A549 (cell line): ENCODE measurements at regions not wholly inside any gene's neighbourhood (a gene's known extent, or its start where the extent isn't known, plus 50 kb on each side); places are given as distances from the start of the nearest gene placed in this dataset.

ENCODE experiments used
- ATAC-seq, 2 experiments: fragments of 200-7000 bp in 1 of 2; fragments of >200 bp in 1 of 2; cut with Nextera tagmentation in 1 of 2; cut with Tn5 transposase in 1 of 2; 3 replicates each; pipeline versions ENCODE4 v1.8.0 to v1.9.1; 2018 to 2020; ENCODE audit warnings: mild to moderate bottlenecking in 1 of 2, moderate library complexity in 1 of 2
- CTCF ChIA-PET: fragments of 300-600 bp; sonication (Branson Sonifier 250); formaldehyde crosslinking; extraction: SDS; loops from one replicate; lab custom pipeline; 2021; ENCODE audit warnings: antibody characterized with exemption, inconsistent platforms; lab: Yijun Ruan, JAX
- POLR2A ChIA-PET: fragments of 350-600 bp; formaldehyde crosslinking; extraction: SDS; loops from one replicate; lab custom pipeline; 2021; ENCODE audit warnings: antibody characterized with exemption, inconsistent platforms; lab: Yijun Ruan, JAX
- DNase-seq, 2 experiments: peaks; one replicate each; pipeline versions ENCODE4 v3.0.0 to v3.0.0-alpha.2; 2011 to 2016; ENCODE audit warnings: low read depth in 1 of 2, low spot score in 1 of 2
- FAIRE-seq: peaks from 2 replicates; lab custom pipeline; 2011; peaks lifted over from hg19 to GRCh38; lab: Jason Lieb, UNC
- H3K27ac ChIP-seq, 2 experiments: fragments of >200 bp; sonication (Bioruptor Twin); formaldehyde crosslinking; 3 replicates each; pipeline ENCODE4 v1.5.1; 2016 to 2017
- H3K4me1 ChIP-seq: fragments of >200 bp; sonication (Bioruptor Twin); formaldehyde crosslinking; 3 replicates; pipeline ENCODE4 v1.6.1; 2016
- H3K4me2 ChIP-seq: fragments of >200 bp; sonication (Bioruptor Twin); formaldehyde crosslinking; 3 replicates; pipeline ENCODE4 v1.6.1; 2016
- H3K4me3 ChIP-seq: fragments of >200 bp; sonication (Bioruptor Twin); formaldehyde crosslinking; 3 replicates; pipeline ENCODE4 v1.5.1; 2016
- H3K9me3 ChIP-seq: fragments of >200 bp; sonication (Bioruptor Twin); formaldehyde crosslinking; 3 replicates; pipeline ENCODE4 v1.6.1; 2016
- BHLHE40 ChIP-seq: IDR thresholded peaks from 2 replicates; pipeline ENCODE4 v1.6.1; 2012; ENCODE audit warnings: low read depth, low read length, inconsistent platforms
- EHF ChIP-seq: fragments of 250-450 bp; sonication (Bioruptor Pico); IDR thresholded peaks from 2 replicates; pipeline ENCODE4 v1.5.0; 2020; ENCODE audit warnings: mild to moderate bottlenecking
- EP300 ChIP-seq, 2 experiments: fragments of >200 bp; sonication (Bioruptor Twin); formaldehyde crosslinking; IDR thresholded peaks; 2 replicates in 1 of 2; 3 replicates in 1 of 2; pipeline ENCODE4 v1.6.1; 2016 to 2017
- FOXS1 ChIP-seq: fragments of 250-450 bp; sonication (Bioruptor Pico); IDR thresholded peaks from 2 replicates; pipeline ENCODE4 v1.5.0; 2020; ENCODE audit warnings: mild to moderate bottlenecking, moderate library complexity
- HEYL ChIP-seq: fragments of 250-450 bp; sonication (Bioruptor Pico); IDR thresholded peaks from 2 replicates; pipeline ENCODE4 v1.8.0; 2021; ENCODE audit warnings: mild to moderate bottlenecking, moderate library complexity
- MAFK ChIP-seq: fragments of 450-650 bp; IDR thresholded peaks from 2 replicates; pipeline ENCODE4 v1.6.1; 2014; ENCODE audit not compliant: partially characterized antibody
- MAZ ChIP-seq: fragments of 150-350 bp; IDR thresholded peaks from 2 replicates; pipeline ENCODE4 v1.6.1; 2014; ENCODE audit warnings: antibody characterized with exemption, low read depth, low read length, borderline replicate concordance
- POLR2A ChIP-seq: IDR thresholded peaks from 2 replicates; pipeline ENCODE4 v1.6.1; 2012; ENCODE audit warnings: mild to moderate bottlenecking, low read length
- RAD21 ChIP-seq, 2 experiments: fragments of >200 bp in 1 of 2; sonication (Bioruptor Twin) in 1 of 2; formaldehyde crosslinking in 1 of 2; IDR thresholded peaks in 1 of 2; conservative IDR thresholded peaks in 1 of 2; 2 replicates in 1 of 2; 3 replicates in 1 of 2; pipeline ENCODE4 v1.6.1; 2012 to 2018; ENCODE audit warnings: inconsistent platforms in 1 of 2
- RARB ChIP-seq: fragments of 250-450 bp; sonication (Bioruptor Pico); IDR thresholded peaks from 2 replicates; pipeline ENCODE4 v1.8.0; 2021; ENCODE audit warnings: mild to moderate bottlenecking, moderate library complexity
- SMC3 ChIP-seq: fragments of >200 bp; sonication (Bioruptor Twin); formaldehyde crosslinking; IDR thresholded peaks from 3 replicates; pipeline ENCODE4 v1.6.1; 2018; ENCODE audit warnings: inconsistent platforms
- WGBS: methylation state at CpG from one replicate; pipeline ENCODE4 v1.1.6; 2017; ENCODE audit errors: missing lambda C conversion rate; 5-methylcytosine and 5-hydroxymethylcytosine counted together
- TF ChIP-seq, protein P1 (sequence below): fragments of 450-650 bp; IDR thresholded peaks from 2 replicates; pipeline ENCODE4 v1.6.1; 2014; ENCODE audit warnings: antibody characterized with exemption
- TF ChIP-seq, protein P2 (sequence below): fragments of 200-600 bp; sonication (generic); IDR thresholded peaks from 2 replicates; pipeline ENCODE4 v1.6.1; 2016; ENCODE audit warnings: antibody characterized with exemption, mild to moderate bottlenecking, moderate library complexity
- TF ChIP-seq, protein P3 (sequence below): fragments of >200 bp; sonication (Bioruptor Twin); formaldehyde crosslinking; IDR thresholded peaks from 3 replicates; pipeline ENCODE4 v1.5.1; 2016
- TF ChIP-seq, protein P4 (sequence below): fragments of 250-450 bp; sonication (Bioruptor Pico); IDR thresholded peaks from 2 replicates; pipeline ENCODE4 v1.5.0; 2021; ENCODE audit warnings: mild to moderate bottlenecking, moderate library complexity, borderline replicate concordance

DNA sequence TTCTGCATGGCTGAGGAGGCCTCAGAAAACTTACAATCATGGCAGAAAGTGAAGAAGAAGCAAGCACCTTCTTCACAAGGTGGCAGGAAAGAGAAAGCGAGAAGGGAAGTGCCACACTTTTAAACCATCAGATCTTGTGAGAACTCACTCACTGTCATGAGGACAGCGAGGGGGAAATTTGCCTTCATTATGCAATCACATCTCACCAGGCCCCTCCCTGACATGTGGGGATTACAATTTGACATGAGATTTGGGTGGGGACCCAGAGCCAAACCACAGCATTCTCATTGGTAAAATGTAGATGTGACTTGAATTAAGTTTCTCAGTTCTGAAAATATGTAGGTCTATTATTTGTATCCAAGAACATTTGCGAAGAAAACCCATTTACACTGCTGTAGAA is 854.8 kb downstream of the EPHA4 start:
- CTCF ChIA-PET: no interaction called here
- 8% methylated on average over 3 of the region's 3 CpGs for WGBS
- no peaks in the 10 kb centered on the region for H3K4me1 ChIP-seq
- H3K27ac ChIP-seq: no peak overlapping the region
- ATAC-seq: no peak
- H3K9me3 ChIP-seq: peaks cover 2% of the 10 kb centered on the region; the same call in 1 of the 3 replicates
- TF ChIP-seq FOXS1: no peak
- no peak for TF ChIP-seq EP300 (IDR thresholded peaks at IDR 0.05)
- no peak for TF ChIP-seq BHLHE40
- no peak for TF ChIP-seq SMC3
- TF ChIP-seq, protein P1, sequence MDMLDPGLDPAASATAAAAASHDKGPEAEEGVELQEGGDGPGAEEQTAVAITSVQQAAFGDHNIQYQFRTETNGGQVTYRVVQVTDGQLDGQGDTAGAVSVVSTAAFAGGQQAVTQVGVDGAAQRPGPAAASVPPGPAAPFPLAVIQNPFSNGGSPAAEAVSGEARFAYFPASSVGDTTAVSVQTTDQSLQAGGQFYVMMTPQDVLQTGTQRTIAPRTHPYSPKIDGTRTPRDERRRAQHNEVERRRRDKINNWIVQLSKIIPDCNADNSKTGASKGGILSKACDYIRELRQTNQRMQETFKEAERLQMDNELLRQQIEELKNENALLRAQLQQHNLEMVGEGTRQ: no peak
- TF ChIP-seq RARB: no peak
- TF ChIP-seq POLR2A: no peak
- no peak overlapping the region for H3K4me2 ChIP-seq
- no peak for DNase-seq
- no peak overlapping the region for H3K4me3 ChIP-seq
- POLR2A ChIA-PET: no interaction called here
- FAIRE-seq: no peak

DNA sequence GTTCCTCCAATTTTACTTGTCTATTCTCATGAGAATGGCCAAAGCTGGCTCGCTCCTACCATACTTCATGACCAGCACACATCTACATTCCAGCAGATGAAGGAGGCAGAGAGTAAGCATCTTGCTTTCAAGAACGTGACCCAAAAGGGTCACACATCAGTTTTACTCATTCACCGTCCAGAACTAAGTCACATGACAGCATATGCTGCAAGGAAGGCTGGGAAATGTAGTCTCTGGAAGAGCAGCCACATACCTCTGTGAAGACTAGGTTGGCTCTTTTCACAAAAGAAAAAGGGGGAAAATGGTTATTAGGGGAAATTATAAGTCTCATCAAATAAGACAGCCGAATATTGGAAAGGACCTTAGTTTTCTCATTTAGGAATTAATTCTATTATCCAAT is 835.3 kb downstream of the EPHA4 start:
- H3K27ac ChIP-seq: no peak overlapping the region
- H3K4me2 ChIP-seq: peak overlapping the region; percentile 42; the same call in 1 of the 3 replicates
- no peaks in the 10 kb centered on the region for H3K4me1 ChIP-seq
- ChIA-PET CTCF (no interaction called here), POLR2A (no interaction called here)
- ATAC-seq (0 out of 6 replicates have a peak, but pooled peaks of 1 of the 2 experiments have one; percentile 40), FAIRE-seq (no peak), DNase-seq (peak in 1 of 2 experiments; percentile 26)
- TF ChIP-seq MAFK: no peak
- TF ChIP-seq MAZ: no peak
- no peak for TF ChIP-seq RAD21 (conservative IDR thresholded peaks at IDR 0.05 in 1 of 2, IDR thresholded peaks at IDR 0.05 in 1 of 2)
- TF ChIP-seq, protein P1: peak; percentile 37; the same call in 1 of the 2 replicates
- TF ChIP-seq EHF (CRISPR knock-in tag): no peak
- TF ChIP-seq BHLHE40: no peak
- TF ChIP-seq, protein P2, sequence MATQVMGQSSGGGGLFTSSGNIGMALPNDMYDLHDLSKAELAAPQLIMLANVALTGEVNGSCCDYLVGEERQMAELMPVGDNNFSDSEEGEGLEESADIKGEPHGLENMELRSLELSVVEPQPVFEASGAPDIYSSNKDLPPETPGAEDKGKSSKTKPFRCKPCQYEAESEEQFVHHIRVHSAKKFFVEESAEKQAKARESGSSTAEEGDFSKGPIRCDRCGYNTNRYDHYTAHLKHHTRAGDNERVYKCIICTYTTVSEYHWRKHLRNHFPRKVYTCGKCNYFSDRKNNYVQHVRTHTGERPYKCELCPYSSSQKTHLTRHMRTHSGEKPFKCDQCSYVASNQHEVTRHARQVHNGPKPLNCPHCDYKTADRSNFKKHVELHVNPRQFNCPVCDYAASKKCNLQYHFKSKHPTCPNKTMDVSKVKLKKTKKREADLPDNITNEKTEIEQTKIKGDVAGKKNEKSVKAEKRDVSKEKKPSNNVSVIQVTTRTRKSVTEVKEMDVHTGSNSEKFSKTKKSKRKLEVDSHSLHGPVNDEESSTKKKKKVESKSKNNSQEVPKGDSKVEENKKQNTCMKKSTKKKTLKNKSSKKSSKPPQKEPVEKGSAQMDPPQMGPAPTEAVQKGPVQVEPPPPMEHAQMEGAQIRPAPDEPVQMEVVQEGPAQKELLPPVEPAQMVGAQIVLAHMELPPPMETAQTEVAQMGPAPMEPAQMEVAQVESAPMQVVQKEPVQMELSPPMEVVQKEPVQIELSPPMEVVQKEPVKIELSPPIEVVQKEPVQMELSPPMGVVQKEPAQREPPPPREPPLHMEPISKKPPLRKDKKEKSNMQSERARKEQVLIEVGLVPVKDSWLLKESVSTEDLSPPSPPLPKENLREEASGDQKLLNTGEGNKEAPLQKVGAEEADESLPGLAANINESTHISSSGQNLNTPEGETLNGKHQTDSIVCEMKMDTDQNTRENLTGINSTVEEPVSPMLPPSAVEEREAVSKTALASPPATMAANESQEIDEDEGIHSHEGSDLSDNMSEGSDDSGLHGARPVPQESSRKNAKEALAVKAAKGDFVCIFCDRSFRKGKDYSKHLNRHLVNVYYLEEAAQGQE: no peak
- H3K9me3 ChIP-seq: peaks cover 6% of the 10 kb centered on the region; the same call in 1 of the 3 replicates
- 2% methylated on average over 4 of the region's 4 CpGs for WGBS
- no peak overlapping the region for H3K4me3 ChIP-seq

DNA sequence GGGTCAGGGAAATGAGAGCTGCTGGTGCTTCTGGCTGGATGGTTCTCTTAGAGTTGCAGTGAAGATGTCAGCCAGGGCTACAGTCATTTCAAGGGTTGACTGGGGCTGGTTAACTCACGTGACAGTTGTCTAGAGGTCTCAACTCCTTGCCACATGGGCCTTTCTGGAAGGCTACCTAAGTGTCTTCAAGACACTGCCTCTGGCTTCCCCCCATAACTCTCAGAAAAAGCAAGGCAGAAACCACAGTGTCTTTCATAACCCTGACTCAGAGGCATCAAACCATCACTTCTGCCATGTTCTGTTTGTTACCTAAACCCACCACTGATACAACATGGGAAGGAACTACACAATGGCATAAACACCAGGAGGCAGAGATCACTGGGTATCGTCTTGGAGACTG is 828.9 kb downstream of the EPHA4 start:
- no peak for ATAC-seq
- H3K4me1 ChIP-seq: no peaks in the 10 kb centered on the region
- no peak for FAIRE-seq
- POLR2A ChIA-PET: no interaction called here
- no peak overlapping the region for H3K4me3 ChIP-seq
- peaks cover 6% of the 10 kb centered on the region; the same call in 1 of the 3 replicates for H3K9me3 ChIP-seq
- WGBS: 17% methylated on average over 2 of the region's 2 CpGs
- no peak for TF ChIP-seq HEYL (CRISPR knock-in tag)
- TF ChIP-seq, protein P3, sequence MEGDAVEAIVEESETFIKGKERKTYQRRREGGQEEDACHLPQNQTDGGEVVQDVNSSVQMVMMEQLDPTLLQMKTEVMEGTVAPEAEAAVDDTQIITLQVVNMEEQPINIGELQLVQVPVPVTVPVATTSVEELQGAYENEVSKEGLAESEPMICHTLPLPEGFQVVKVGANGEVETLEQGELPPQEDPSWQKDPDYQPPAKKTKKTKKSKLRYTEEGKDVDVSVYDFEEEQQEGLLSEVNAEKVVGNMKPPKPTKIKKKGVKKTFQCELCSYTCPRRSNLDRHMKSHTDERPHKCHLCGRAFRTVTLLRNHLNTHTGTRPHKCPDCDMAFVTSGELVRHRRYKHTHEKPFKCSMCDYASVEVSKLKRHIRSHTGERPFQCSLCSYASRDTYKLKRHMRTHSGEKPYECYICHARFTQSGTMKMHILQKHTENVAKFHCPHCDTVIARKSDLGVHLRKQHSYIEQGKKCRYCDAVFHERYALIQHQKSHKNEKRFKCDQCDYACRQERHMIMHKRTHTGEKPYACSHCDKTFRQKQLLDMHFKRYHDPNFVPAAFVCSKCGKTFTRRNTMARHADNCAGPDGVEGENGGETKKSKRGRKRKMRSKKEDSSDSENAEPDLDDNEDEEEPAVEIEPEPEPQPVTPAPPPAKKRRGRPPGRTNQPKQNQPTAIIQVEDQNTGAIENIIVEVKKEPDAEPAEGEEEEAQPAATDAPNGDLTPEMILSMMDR: no peak
- TF ChIP-seq, protein P4, sequence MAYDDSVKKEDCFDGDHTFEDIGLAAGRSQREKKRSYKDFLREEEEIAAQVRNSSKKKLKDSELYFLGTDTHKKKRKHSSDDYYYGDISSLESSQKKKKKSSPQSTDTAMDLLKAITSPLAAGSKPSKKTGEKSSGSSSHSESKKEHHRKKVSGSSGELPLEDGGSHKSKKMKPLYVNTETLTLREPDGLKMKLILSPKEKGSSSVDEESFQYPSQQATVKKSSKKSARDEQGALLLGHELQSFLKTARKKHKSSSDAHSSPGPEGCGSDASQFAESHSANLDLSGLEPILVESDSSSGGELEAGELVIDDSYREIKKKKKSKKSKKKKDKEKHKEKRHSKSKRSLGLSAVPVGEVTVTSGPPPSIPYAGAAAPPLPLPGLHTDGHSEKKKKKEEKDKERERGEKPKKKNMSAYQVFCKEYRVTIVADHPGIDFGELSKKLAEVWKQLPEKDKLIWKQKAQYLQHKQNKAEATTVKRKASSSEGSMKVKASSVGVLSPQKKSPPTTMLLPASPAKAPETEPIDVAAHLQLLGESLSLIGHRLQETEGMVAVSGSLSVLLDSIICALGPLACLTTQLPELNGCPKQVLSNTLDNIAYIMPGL (CRISPR knock-in tag): no peak
- DNase-seq: no peak
- no peak overlapping the region for H3K4me2 ChIP-seq
- H3K27ac ChIP-seq: no peak overlapping the region
- CTCF ChIA-PET: no interaction called here
